Femur (tissue), 1 donor: ENCODE measurements at regions not wholly inside any gene's neighbourhood (a gene's known extent, or its start where the extent isn't known, plus 50 kb on each side); places are given as distances from the start of the nearest gene placed in this dataset.

Source experiments
- DNase-seq: peaks from one replicate; pipeline ENCODE4 v3.0.0-alpha.2; 2017

DNA sequence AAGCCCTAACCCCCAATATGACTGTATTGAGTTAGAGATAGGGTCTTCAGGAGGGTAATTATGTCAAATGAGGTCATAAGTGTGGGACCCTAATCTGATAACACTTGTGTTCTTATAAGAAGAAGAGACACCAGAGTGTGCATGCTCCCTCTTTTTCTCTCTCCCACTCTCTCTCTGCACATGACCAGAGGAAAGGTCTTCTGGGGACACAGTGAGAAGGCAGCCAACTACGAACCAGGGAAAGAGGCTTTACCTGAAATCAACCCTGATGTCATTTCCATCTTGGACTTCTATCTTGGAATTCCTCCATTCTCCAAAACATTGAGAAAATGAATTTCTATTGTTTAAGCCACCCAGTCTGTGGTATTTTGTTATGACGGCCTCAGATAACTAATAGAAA, 97.2 kb upstream of the MAD2L1 start:
- no peak for DNase-seq

DNA sequence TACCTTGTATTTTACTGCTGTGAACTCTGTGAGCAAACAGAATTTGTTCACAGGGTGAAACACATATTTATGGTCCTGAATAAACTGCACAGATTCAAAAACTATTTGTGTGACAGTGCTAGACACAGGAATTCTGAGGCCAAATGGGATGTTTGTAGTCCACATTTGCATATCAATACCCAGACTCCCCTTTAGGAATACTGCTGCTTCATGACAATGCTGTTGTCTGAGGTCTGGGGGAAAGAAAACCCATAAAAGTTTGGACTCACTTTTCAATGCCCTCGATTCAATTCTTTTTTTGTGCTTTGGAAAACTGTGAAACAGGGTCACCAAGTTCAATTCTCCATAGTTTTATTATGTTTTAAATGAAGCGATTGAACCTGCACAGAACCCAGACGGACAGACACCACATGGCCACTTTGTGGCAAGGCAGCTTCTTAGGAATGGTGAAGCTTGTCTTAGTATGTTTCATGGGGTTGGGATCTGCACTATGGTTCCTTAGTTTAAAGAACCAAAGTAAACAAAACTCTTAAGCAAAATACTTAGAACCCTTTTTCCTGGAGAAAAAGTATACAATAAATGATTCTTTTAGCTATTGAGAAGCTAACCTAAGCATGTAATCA, 92.3 kb upstream of the MAD2L1 start:
- no peak for DNase-seq

GRCh38 chr4:120158046-120158445, 91.4 kb upstream of the MAD2L1 start:
- DNase-seq, result peak; percentile 20

GRCh38 chr4:120156120-120156718, 89.6 kb upstream of the MAD2L1 start:
- no peak for DNase-seq

DNA sequence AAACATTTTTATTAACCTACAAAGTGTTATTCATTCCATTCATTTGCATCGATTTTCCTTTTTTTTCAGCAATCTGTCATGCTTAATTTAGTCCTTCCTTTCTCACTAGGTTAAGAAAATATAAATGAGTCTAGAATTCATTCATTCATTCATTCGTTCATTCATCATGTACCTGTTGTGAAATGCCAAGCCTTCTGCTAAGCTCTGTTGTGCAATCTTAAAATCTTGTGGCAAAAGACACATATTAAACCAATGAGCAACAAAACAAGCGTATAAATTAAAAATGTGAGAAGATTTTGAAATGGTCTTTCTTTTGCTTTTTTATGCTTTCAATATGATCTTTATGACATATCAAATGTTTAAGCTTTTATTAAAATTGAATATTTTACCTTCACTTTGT, 88.6 kb upstream of the MAD2L1 start:
- no peak for DNase-seq

DNA sequence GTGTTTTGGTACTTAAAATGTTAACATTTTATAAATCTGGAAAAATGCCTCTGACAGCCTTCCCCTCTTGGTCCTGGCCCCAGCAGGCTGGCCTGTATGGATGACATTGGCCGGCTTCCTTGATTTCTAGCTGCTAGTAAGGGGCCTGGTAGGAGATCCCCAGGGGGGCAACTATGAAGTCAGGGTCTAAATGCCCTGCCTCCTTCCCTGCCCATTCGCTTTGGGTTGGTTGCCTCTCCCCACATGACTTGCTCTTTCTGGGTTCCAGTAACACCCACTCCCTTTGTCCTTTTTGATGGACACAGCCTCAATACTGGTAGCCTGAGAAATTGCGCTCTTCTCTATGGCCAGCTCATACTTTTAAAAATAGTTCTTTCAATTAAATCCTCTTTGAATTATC, 78.0 kb upstream of the MAD2L1 start:
- DNase-seq, result no peak

DNA sequence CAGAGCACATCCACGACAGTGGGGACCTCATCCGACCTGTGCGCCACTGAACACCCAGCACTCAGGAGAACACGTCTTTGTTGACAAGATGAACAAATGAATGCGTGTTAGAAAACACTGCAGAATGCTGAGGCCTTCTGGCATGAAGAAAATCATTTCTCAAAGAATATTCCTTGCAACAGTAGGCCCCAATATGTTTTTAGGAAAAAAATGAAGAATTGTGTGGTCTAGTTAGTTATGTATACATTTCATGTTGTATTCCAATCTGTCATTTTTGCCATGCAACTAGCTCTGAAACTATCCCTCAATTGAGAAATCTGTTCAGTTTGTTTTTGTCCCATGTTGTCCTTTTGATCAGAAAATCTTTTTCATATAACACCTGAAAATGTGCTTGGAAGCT, 77.4 kb upstream of the MAD2L1 start:
- DNase-seq, result no peak

DNA sequence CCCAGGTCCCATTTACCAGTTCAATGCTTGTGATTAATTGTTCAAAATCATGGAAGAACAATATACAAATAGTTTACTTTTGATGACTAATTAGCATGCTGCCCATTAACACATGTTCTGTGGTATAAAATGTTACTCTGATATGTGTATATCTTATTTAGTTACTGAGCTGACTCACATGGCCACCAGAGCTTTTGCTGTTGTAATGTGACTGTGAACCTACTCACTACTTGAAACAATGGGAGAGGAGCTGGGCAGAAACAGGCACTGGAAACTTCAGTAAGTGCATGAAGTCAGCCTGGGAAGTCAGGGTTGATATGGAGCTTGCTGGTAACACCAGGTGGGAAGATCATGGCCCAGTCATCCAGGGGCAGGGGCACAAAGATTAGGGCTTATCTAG, 72.7 kb upstream of the MAD2L1 start:
- no peak for DNase-seq

DNA sequence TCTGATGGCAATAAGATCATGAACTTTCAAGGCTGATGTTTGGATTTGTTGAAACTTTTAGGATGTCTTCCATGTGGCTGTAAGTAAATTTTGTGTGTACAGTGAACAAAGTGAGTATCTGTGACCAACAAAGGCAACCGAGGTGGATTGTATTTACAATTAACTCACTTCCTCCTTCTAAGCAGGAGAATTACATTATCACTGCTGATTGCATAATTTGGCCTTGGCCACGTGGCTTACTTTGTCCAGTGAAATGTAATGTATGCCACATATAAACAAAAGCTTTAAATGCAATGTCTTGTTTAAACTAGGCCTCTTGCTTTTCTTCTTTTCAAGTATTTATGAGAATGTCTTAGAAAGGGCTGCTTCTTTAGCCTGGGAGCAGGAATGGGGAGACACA, 66.3 kb upstream of the MAD2L1 start:
- DNase-seq, result no peak

DNA sequence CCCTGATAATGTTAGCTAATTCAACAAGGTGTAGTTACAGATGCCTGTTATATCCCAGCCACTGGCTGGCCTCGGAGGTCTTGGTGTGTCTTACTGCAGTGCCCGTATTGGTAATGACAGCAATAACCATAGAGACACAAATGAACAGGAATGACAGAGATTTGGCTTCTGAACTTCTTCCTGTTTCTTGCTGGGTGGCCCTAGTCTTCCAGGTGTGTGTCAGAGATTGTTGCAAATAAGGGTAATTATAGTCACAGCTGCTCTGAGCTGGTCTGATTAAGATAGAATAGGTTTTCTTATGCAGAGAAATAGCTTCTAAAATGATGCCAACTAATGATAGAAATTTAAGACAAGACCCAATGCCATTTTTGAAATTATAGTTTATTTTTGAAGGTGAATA, 64.1 kb upstream of the MAD2L1 start:
- no peak for DNase-seq
